RWPE1 (cell line): ENCODE measurements at regions not wholly inside any gene's neighbourhood (a gene's known extent, or its start where the extent isn't known, plus 50 kb on each side); places are given as distances from the start of the nearest gene placed in this dataset.

Experiments
- CTCF ChIA-PET: fragments of 350-600 bp; sonication (Branson Sonifier 250); formaldehyde crosslinking; extraction: SDS; loops from one replicate; lab custom pipeline; 2021; lab: Yijun Ruan, JAX
- POLR2A ChIA-PET: fragments of 400-600 bp; formaldehyde crosslinking; extraction: SDS; loops from one replicate; lab custom pipeline; 2020; ENCODE audit warnings: antibody characterized with exemption; ENCODE audit not compliant: low non-redundant PET; lab: Yijun Ruan, JAX
- DNase-seq: peaks from one replicate; pipeline ENCODE4 v3.0.0; 2012; ENCODE audit warnings: low spot score
- H3K27ac ChIP-seq: fragments of 450-650 bp; 2 replicates; pipeline ENCODE4 v1.5.1; 2017
- TF ChIP-seq, protein P1 (sequence below): fragments of 450-650 bp; conservative IDR thresholded peaks from 2 replicates; pipeline ENCODE4 v1.5.1; 2017; ENCODE audit warnings: low read depth, mild to moderate bottlenecking

DNA sequence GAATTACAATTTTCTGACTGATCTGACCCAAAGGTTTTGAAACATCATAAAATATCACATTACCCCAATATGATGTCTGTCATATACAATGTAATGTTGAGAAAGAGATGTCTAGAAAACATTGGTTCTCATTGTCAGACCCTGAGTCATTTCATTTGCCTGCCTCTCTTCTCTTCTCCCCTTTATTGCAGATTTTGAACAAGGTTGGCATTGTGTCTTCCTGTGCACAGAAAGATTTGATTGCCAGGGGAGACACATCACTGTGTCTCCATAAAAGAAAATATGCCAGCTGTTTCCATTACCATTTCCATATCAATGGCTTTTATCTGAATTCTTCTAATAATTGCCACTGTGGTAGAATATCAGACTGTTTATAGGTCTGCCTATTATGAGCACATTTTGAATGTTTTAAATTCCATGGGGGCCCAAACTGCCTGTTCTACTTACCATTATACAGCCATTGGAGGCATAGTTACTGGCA is 65.6 kb downstream of the IFI44 start:
- ChIA-PET POLR2A (no interaction called here), CTCF (interaction anchor here (0.5 kb wide), 1 partner anchor 87 kb away, joined by 6 read pairs; no protein-coding TSS in a partner anchor)
- no peak overlapping the region for H3K27ac ChIP-seq
- DNase-seq = no peak
- TF ChIP-seq, protein P1, sequence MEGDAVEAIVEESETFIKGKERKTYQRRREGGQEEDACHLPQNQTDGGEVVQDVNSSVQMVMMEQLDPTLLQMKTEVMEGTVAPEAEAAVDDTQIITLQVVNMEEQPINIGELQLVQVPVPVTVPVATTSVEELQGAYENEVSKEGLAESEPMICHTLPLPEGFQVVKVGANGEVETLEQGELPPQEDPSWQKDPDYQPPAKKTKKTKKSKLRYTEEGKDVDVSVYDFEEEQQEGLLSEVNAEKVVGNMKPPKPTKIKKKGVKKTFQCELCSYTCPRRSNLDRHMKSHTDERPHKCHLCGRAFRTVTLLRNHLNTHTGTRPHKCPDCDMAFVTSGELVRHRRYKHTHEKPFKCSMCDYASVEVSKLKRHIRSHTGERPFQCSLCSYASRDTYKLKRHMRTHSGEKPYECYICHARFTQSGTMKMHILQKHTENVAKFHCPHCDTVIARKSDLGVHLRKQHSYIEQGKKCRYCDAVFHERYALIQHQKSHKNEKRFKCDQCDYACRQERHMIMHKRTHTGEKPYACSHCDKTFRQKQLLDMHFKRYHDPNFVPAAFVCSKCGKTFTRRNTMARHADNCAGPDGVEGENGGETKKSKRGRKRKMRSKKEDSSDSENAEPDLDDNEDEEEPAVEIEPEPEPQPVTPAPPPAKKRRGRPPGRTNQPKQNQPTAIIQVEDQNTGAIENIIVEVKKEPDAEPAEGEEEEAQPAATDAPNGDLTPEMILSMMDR = no peak

DNA sequence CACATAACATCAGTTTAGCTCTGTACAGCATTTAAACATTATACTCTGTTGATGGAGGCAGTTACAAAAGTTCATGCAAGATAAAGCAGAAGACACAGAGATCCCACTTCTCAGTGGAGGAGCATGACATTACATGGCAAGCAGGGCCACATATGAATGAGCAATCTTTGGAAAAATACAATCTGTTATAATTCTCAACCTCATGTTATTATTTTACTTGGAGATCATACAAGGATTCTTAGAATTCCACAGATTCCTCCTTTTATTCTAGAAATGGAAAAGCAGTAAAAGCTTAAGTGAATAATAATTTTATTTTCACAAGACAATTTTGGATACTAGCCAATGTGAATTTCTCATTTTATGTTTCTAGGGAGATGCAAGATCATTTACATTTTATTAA is 66.6 kb downstream of the IFI44 start:
- TF ChIP-seq, protein P1 = no peak
- DNase-seq = no peak
- POLR2A ChIA-PET = no interaction called here
- CTCF ChIA-PET = no interaction called here
- H3K27ac ChIP-seq = no peak overlapping the region

DNA sequence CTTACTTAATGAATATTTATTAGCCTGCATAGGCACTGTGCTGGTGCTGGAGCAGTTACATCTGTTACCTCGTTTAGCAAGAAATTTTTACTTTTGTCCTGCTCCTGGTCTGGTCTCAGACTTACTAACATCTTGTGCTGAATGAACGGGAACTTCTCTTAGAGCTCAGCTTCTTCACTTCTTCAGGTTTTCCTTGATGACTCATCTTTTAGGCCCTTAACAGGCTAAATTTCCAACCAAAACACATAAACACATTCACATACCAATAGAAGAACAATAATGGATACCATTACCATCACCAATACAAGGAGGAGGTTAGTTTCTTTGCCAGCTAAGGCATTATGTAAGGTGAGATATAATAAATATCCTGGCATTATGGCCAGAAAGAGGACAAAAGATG is 68.9 kb downstream of the IFI44 start:
- POLR2A ChIA-PET = no interaction called here
- DNase-seq = no peak
- no peak overlapping the region for H3K27ac ChIP-seq
- TF ChIP-seq, protein P1 = no peak
- CTCF ChIA-PET = no interaction called here

DNA sequence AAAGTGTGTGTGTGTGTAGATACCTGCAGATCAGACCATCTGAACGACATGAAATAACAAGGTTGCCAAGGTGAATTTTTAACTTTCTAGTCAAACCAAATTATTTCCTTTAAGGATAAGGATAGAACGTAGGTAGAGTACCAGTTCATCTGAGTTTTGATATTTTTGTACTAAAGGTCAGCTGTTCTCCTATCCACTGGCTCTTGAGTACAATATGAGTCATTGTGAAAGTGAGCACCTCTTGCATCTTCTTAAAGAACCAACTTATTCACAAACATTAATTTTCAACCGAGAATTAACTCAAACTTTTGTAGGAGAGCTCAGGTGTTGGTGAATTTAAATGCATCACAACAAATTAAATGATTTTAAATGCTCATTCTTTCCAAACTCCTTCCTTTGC is 71.5 kb downstream of the IFI44 start:
- H3K27ac ChIP-seq = no peak overlapping the region
- DNase-seq = no peak
- CTCF ChIA-PET = no interaction called here
- POLR2A ChIA-PET = no interaction called here
- TF ChIP-seq, protein P1 = no peak

DNA sequence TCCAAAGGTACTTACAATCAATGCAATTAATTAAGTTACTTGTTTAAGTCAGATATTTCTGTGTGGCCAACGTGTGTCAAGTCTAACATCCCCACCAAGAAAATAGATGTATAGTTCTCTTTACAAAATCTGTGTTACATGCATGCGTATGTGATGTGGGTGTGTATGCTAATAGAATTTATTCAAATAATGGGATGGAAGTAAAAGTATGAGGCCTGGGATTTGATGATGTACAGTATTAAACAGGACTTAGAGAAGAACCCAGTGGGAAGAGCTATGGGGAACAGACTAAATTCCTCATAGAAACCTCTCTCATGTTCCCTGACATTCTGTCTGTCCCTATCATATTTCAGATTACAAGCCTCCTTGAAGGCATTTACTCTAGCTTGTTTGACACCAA is 72.5 kb downstream of the IFI44 start:
- ChIA-PET POLR2A (no interaction called here), CTCF (no interaction called here)
- no peak overlapping the region for H3K27ac ChIP-seq
- no peak for DNase-seq
- TF ChIP-seq, protein P1 = no peak

DNA sequence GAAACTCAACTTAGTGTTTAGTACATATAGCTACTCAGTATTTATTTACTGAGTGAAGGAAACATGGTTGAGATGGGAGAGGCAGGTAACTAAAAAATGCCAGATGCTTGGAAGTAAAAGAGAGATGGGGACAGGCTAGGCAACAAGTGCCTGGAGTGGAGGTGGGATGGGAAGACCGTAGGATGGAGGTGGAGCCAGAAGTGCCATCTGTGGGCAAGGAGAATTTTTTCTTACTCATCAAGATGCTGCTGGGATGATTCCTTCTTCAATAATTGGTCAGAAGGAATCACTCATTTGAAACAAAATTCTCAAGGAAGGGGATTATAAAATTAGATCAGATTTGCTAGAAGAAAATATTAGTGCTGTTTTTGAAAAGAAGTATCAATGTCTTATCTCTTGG is 72.9 kb downstream of the IFI44 start:
- no peak for DNase-seq
- ChIA-PET POLR2A (no interaction called here), CTCF (interaction anchor here (0.7 kb wide), 1 partner anchor 418 kb away, joined by 3 read pairs; no protein-coding TSS in a partner anchor)
- TF ChIP-seq, protein P1 = no peak
- no peak overlapping the region for H3K27ac ChIP-seq
